ENCODE measurements at regions not wholly inside any gene's neighbourhood (a gene's known extent, or its start where the extent isn't known, plus 50 kb on each side); places are given as distances from the start of the nearest gene placed in this dataset.

DNA sequence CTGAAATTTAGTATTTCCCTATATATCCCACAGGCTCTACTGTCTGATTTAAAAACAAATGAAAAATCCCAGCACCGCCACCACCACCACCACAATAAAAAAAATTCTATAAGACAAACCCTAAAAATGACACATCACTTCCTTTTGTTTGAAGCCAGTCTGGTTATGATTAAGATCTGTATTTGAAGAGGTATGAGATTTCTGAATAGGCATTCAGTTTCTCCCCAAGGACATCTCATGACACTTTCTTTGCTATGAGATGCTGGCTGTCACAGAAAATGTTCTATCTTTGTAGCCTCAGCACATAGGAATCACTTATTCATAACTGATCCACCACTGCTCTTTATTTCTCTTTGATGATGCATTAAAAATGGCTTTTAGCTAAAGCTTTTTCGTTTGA, 1071.0 kb downstream of the SLC6A15 start:
- WGBS, 2 donors = 87 to 90% methylated on average over 2 of the region's 2 CpGs
- no peaks in the 10 kb centered on the region for H3K9me3 ChIP-seq

GRCh38 chr12:83827860-83828259, 1084.7 kb downstream of the SLC6A15 start:
- no peak for DNase-seq (ENCODE audit: low spot score in 2 of 2)
- Histone ChIP-seq H3K9me3 (no peaks in the 10 kb centered on the region), H3K4me3 (no peak overlapping the region), H3K36me3 (no peaks in the 10 kb centered on the region), H3K27me3 (no peaks in the 10 kb centered on the region), H3K4me1 (peaks cover 0 to 8% (median 0%) of the 10 kb centered on the region in 4 donors), H3K27ac (peak overlapping the region in 2 of 4 donors; percentile 42 to 78)
- WGBS, 2 donors = 4 to 11% methylated on average over 2 of the region's 2 CpGs
- TF ChIP-seq CTCF (IDR thresholded peaks at IDR 0.05) (peak in 1 of 5 experiments; percentile 9), EP300 (IDR thresholded peaks at IDR 0.05) (no peak)

More for the DNA sequence above, 1071.0 kb downstream of the SLC6A15 start:
- TF ChIP-seq EP300 (IDR thresholded peaks at IDR 0.05) = no peak
- TF ChIP-seq POLR2A (IDR thresholded peaks at IDR 0.05) = no peak
- H3K27me3 ChIP-seq = no peaks in the 10 kb centered on the region
- no peak overlapping the region for H3K27ac ChIP-seq
- no peaks in the 10 kb centered on the region for H3K36me3 ChIP-seq
- no peak for DNase-seq (ENCODE audit: low spot score in 2 of 2)
- peaks cover 0 to 4% (median 0%) of the 10 kb centered on the region in 4 donors for H3K4me1 ChIP-seq
- H3K4me3 ChIP-seq = no peak overlapping the region

GRCh38 chr12:83827193-83827592, 1085.4 kb downstream of the SLC6A15 start:
- Histone ChIP-seq H3K4me3 (no peak overlapping the region), H3K4me1 (peaks cover 0 to 8% (median 0%) of the 10 kb centered on the region in 4 donors), H3K27me3 (no peaks in the 10 kb centered on the region), H3K27ac (peak overlapping the region in 2 of 4 donors; percentile 42 to 78), H3K36me3 (no peaks in the 10 kb centered on the region), H3K9me3 (no peaks in the 10 kb centered on the region)
- no peak for DNase-seq (ENCODE audit: low spot score in 2 of 2)
- 21 to 46% methylated on average over 2 of the region's 2 CpGs for WGBS, 2 donors
- TF ChIP-seq EP300 (IDR thresholded peaks at IDR 0.05) (no peak), CTCF (IDR thresholded peaks at IDR 0.05) (no peak), POLR2A (IDR thresholded peaks at IDR 0.05) (no peak)

DNA sequence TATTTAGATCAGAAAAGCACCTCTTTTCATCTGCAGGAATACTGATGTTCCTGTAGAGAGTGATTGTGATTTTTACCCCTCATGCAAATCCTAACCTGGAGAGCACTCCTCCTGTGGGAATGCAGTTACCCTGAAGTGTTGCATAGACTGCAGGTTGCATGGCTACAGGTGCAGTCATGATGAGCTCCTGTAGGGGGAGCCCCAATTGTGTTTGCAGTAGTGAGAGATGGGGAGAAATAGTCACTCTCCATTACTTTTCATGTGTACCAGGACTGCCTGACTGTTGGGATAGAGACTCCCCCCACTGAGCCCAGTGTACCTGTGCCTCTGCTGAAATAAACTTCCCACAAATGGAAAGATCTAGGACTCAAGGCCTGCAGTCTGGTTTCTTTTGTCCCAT, 1086.5 kb downstream of the SLC6A15 start:
- no peaks in the 10 kb centered on the region for H3K9me3 ChIP-seq
- TF ChIP-seq POLR2A (IDR thresholded peaks at IDR 0.05) (no peak), CTCF (IDR thresholded peaks at IDR 0.05) (peak in 3 of 5 experiments; percentile 14 to 32 (median 22))
- H3K36me3 ChIP-seq = no peaks in the 10 kb centered on the region
- peak in 1 of 2 donors; percentile 24 for DNase-seq (ENCODE audit: low spot score in 2 of 2)
- peaks cover 0 to 8% (median 0%) of the 10 kb centered on the region in 4 donors for H3K4me1 ChIP-seq
- H3K4me3 ChIP-seq = no peak overlapping the region
- peak overlapping the region in 2 of 4 donors; percentile 24 for H3K27ac ChIP-seq
- H3K27me3 ChIP-seq = no peaks in the 10 kb centered on the region

DNA sequence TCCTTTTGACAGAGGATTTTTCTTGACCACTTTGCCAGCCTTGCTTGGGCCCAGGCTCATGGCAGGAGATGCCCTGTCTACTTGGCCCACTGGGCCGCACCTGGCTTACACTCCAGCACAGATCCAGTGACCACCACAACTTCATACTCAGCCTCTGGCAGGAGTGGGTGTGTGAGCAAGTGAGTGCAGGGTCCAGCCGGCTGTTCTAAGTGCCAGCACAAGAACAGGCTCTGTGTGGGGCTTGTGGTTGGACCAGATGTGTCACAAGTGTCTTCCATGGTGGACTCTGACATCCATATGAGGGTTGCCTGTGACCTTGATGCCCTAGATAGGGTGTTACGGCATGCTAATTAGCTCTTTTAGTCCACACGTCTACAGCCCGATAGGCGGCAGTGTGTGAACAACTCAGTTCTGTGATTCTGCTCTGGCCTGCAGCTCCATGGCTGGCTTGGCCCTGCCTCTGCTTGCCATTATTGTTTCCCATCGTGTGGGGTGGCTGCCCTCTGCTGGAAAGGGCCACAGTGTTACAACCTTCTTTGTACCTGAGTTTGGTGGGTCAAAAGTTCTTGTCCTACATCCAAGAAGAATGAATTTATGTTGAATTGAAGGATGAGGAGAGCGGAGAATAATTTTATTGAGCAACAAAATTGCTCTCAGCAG, 1089.1 kb downstream of the SLC6A15 start:
- no peak for TF ChIP-seq POLR2A (IDR thresholded peaks at IDR 0.05)
- no peak for TF ChIP-seq EP300 (IDR thresholded peaks at IDR 0.05)
- no peak for TF ChIP-seq CTCF (IDR thresholded peaks at IDR 0.05)
- Histone ChIP-seq H3K27ac (no peak overlapping the region), H3K36me3 (no peaks in the 10 kb centered on the region), H3K27me3 (no peaks in the 10 kb centered on the region), H3K9me3 (no peaks in the 10 kb centered on the region), H3K4me3 (no peak overlapping the region), H3K4me1 (peaks cover 0 to 6% (median 0%) of the 10 kb centered on the region in 4 donors)
- no peak for DNase-seq (ENCODE audit: low spot score in 2 of 2)
- 57 to 62% methylated on average over 8 of the region's 8 CpGs for WGBS, 2 donors
